IMR-90 (cell line): ENCODE measurements at regions not wholly inside any gene's neighbourhood (a gene's known extent, or its start where the extent isn't known, plus 50 kb on each side); places are given as distances from the start of the nearest gene placed in this dataset.
"Not testable (repeated sequence)": the region's sequence is repeated elsewhere in the genome, so short reads cannot be mapped to it uniquely, and the experiment has no call there.

Source experiments
- ATAC-seq: fragments of 200-7000 bp; cut with Tn5 transposase; 2 replicates; pipeline ENCODE4 v1.9.1; 2020; ENCODE audit warnings: low read depth, mild to moderate bottlenecking, moderate library complexity
- BruUV-seq: library from RNA; stranded (reverse); fragments of 400-500 nt; replicated peaks from 2 replicates; lab custom pipeline; 2021; lab: Mats Ljungman, UMichigan
- CTCF ChIA-PET: fragments of 300-600 bp; formaldehyde crosslinking; extraction: SDS; loops from one replicate; lab custom pipeline; 2021; ENCODE audit warnings: antibody characterized with exemption; lab: Yijun Ruan, JAX
- POLR2A ChIA-PET: fragments of 300-600 bp; sonication (Branson Sonifier 250); formaldehyde crosslinking; loops from one replicate; lab custom pipeline; 2022; ENCODE audit warnings: antibody characterized with exemption; ENCODE audit not compliant: unreplicated experiment; lab: Charles Lee
- DNase-seq: peaks from one replicate; pipeline ENCODE4 v3.0.0; 2013
- H2AFZ ChIP-seq: replicated peaks from 2 replicates; pipeline ENCODE3; 2013; ENCODE audit warnings: low read length, mild to moderate bottlenecking; ENCODE audit not compliant: poor library complexity
- H2AK5ac ChIP-seq: 2 replicates; pipeline ENCODE4 v1.6.1; 2013; ENCODE audit warnings: low read depth, low read length, inconsistent platforms
- H2AK9ac ChIP-seq: replicated peaks from 2 replicates; pipeline ENCODE3; 2013; ENCODE audit warnings: mild to moderate bottlenecking, low read depth, low read length, moderate library complexity; ENCODE audit not compliant: poor library complexity
- H2BK120ac ChIP-seq: 2 replicates; pipeline ENCODE4 v1.6.1; 2013; ENCODE audit warnings: low read depth, low read length, inconsistent platforms
- H2BK15ac ChIP-seq: 3 replicates; pipeline ENCODE4 v1.6.1; 2013; ENCODE audit warnings: low read depth, low read length, inconsistent platforms
- H2BK20ac ChIP-seq: 2 replicates; pipeline ENCODE4 v1.6.1; 2013; ENCODE audit warnings: low read depth, mild to moderate bottlenecking, inconsistent platforms, low read length, moderate library complexity
- H2BK5ac ChIP-seq: 2 replicates; pipeline ENCODE4 v1.6.1; 2013; ENCODE audit warnings: mild to moderate bottlenecking, low read depth, low read length, inconsistent platforms; ENCODE audit not compliant: poor library complexity, severe bottlenecking
- H3K14ac ChIP-seq: replicated peaks from 2 replicates; pipeline ENCODE4 v1.6.1; 2013; ENCODE audit warnings: low read depth, low read length, inconsistent platforms
- H3K18ac ChIP-seq: 2 replicates; pipeline ENCODE4 v1.6.1; 2013; ENCODE audit warnings: low read depth, low read length, control low read depth
- H3K23ac ChIP-seq: 2 replicates; pipeline ENCODE4 v1.6.1; 2013; ENCODE audit warnings: low read depth, low read length, inconsistent platforms
- H3K27ac ChIP-seq: 2 replicates; pipeline ENCODE4 v1.5.1; 2013; ENCODE audit warnings: mild to moderate bottlenecking, control low read depth, low read length; ENCODE audit not compliant: insufficient read depth
- H3K27me3 ChIP-seq: 2 replicates; pipeline ENCODE4 v1.6.1; 2013; ENCODE audit warnings: low read length; ENCODE audit not compliant: control insufficient read depth, insufficient read depth
- H3K36me3 ChIP-seq: 2 replicates; pipeline ENCODE4 v1.6.1; 2013; ENCODE audit warnings: low read length, mixed read lengths; ENCODE audit not compliant: control insufficient read depth, insufficient read depth
- H3K4ac ChIP-seq: 2 replicates; pipeline ENCODE4 v1.6.1; 2013; ENCODE audit warnings: low read depth, low read length, inconsistent platforms
- H3K4me1 ChIP-seq: 2 replicates; pipeline ENCODE4 v1.6.1; 2013; ENCODE audit warnings: low read length, mixed read lengths; ENCODE audit not compliant: control insufficient read depth, insufficient read depth
- H3K4me2 ChIP-seq: 2 replicates; pipeline ENCODE4 v1.6.1; 2013; ENCODE audit warnings: low read depth, mild to moderate bottlenecking, control low read depth, low read length, moderate library complexity
- H3K4me3 ChIP-seq: 2 replicates; pipeline ENCODE4 v1.5.1; 2013; ENCODE audit warnings: low read depth, mild to moderate bottlenecking, control low read depth, low read length, moderate library complexity; ENCODE audit not compliant: insufficient read depth
- H3K56ac ChIP-seq: 2 replicates; pipeline ENCODE4 v1.6.1; 2013; ENCODE audit warnings: low read length, inconsistent platforms; ENCODE audit not compliant: insufficient read depth; ENCODE audit errors: extremely low read depth
- H3K79me1 ChIP-seq, 2 experiments: 2 replicates each; pipeline ENCODE4 v1.6.1; 2013; ENCODE audit warnings: low read length in 2 of 2, inconsistent platforms in 1 of 2, low read depth in 1 of 2
- H3K9ac ChIP-seq: 2 replicates; pipeline ENCODE4 v1.6.1; 2013; ENCODE audit warnings: low read depth, low read length, control low read depth
- H3K9me1 ChIP-seq: 2 replicates; pipeline ENCODE4 v1.6.1; 2013; ENCODE audit warnings: low read length, inconsistent platforms; ENCODE audit not compliant: insufficient read depth
- H3K9me3 ChIP-seq: 2 replicates; pipeline ENCODE4 v1.6.1; 2013; ENCODE audit warnings: low read length; ENCODE audit not compliant: control insufficient read depth, insufficient read depth
- H4K20me1 ChIP-seq: 2 replicates; pipeline ENCODE4 v1.6.1; 2013; ENCODE audit warnings: low read length, inconsistent platforms; ENCODE audit not compliant: insufficient read depth
- H4K5ac ChIP-seq: 2 replicates; pipeline ENCODE4 v1.6.1; 2013; ENCODE audit warnings: mild to moderate bottlenecking, low read depth, low read length, control low read depth
- H4K8ac ChIP-seq, 2 experiments: 2 replicates each; pipeline ENCODE4 v1.6.1; 2013; ENCODE audit warnings: low read depth in 2 of 2, low read length in 2 of 2, control low read depth in 1 of 2, inconsistent platforms in 1 of 2
- H4K91ac ChIP-seq: 2 replicates; pipeline ENCODE4 v1.6.1; 2013; ENCODE audit warnings: low read depth, low read length, inconsistent platforms; ENCODE audit not compliant: insufficient read depth
- BHLHE40 ChIP-seq: fragments of 150-350 bp; IDR thresholded peaks from 2 replicates; pipeline ENCODE4 v1.6.1; 2016; ENCODE audit warnings: mild to moderate bottlenecking, low read depth, low read length
- CEBPB ChIP-seq: IDR thresholded peaks from 2 replicates; pipeline ENCODE4 v1.6.1; 2012; ENCODE audit warnings: low read depth, low read length, improper control_type of control experiment
- CTCF ChIP-seq: conservative IDR thresholded peaks from 2 replicates; pipeline ENCODE4 v1.5.1; 2012; ENCODE audit warnings: mild to moderate bottlenecking, low read depth, low read length, improper control_type of control experiment
- RCOR1 ChIP-seq: IDR thresholded peaks from 2 replicates; pipeline ENCODE4 v1.6.1; 2012; ENCODE audit warnings: mild to moderate bottlenecking, low read length, improper control_type of control experiment; ENCODE audit not compliant: insufficient replicate concordance
- RFX5 ChIP-seq: IDR thresholded peaks from 2 replicates; pipeline ENCODE4 v1.8.0; 2012; ENCODE audit warnings: low read depth, mild to moderate bottlenecking, low read length, moderate library complexity
- SMC3 ChIP-seq: fragments of 150-350 bp; IDR thresholded peaks from 2 replicates; pipeline ENCODE4 v1.6.1; 2016; ENCODE audit warnings: low read depth, mild to moderate bottlenecking, antibody characterized with exemption, low read length, moderate library complexity
- USF2 ChIP-seq: fragments of 150-350 bp; IDR thresholded peaks from 2 replicates; pipeline ENCODE4 v1.6.1; 2017; ENCODE audit warnings: mild to moderate bottlenecking, antibody characterized with exemption, low read length, low read depth
- WGBS, 2 experiments: methylation state at CpG; one replicate each; pipeline versions ENCODE4 v1.1.5 to v1.1.7; 2013; ENCODE audit warnings: missing lambda C conversion rate in 2 of 2; ENCODE audit not compliant: insufficient read length in 1 of 2; ENCODE audit errors: extremely low coverage in 2 of 2; 5-methylcytosine and 5-hydroxymethylcytosine counted together
- dilution Hi-C: fragments of 300-500 bp; cut with HindIII; formaldehyde crosslinking; loops from one replicate; pipeline ENCODE4 v1.14.3; 2018; ENCODE audit warnings: low sequenced_read_pairs; ENCODE audit not compliant: unreplicated experiment
- in situ Hi-C: fragments of 300-500 bp; cut with MboI; formaldehyde crosslinking; loops from 3 replicates; pipeline ENCODE4 v1.14.3; 2019; ENCODE audit warnings: low sequenced_read_pairs, inconsistent platforms, mixed read lengths
- intact Hi-C: fragments of 100-400 bp; cut with micrococcal nuclease; formaldehyde crosslinking; loops from 2 replicates; pipeline ENCODE4 v1.10.0; 2022

GRCh38 chr15:79644091-79644490 is 212.0 kb downstream of the MINAR1 start:
- no peaks in the 10 kb centered on the region for H3K27me3 ChIP-seq
- ChIA-PET CTCF (no interaction called here), POLR2A (no interaction called here)
- peak; percentile 85 for DNase-seq
- no peak overlapping the region for H3K23ac ChIP-seq
- no peak overlapping the region for H2AFZ ChIP-seq
- H2AK9ac ChIP-seq = no peak overlapping the region
- H2BK15ac ChIP-seq = no peak overlapping the region; the same call in 2 of the 3 replicates
- dilution Hi-C loops = no loop called here
- peaks cover 13% of the 10 kb centered on the region for H3K9me1 ChIP-seq
- no CpG with 5 or more reads among the region's 2 CpGs for WGBS, 2 experiments
- no peak overlapping the region for H3K9ac ChIP-seq
- no peak overlapping the region for H3K27ac ChIP-seq
- no peaks in the 10 kb centered on the region for H3K79me1 ChIP-seq
- H2AK5ac ChIP-seq = no peak overlapping the region
- H4K8ac ChIP-seq = no peak overlapping the region
- H2BK20ac ChIP-seq = no peak overlapping the region
- no peak overlapping the region for H3K56ac ChIP-seq
- ATAC-seq = peak; percentile 25; the same call in 1 of the 2 replicates
- intact Hi-C loops = no loop called here
- in situ Hi-C loops = loop anchor here (25.0 kb wide), 1 partner anchor 343 kb away; no protein-coding TSS in a partner anchor
- H2BK5ac ChIP-seq = no peak overlapping the region
- H3K4me1 ChIP-seq = peaks cover 6% of the 10 kb centered on the region
- H3K36me3 ChIP-seq = no peaks in the 10 kb centered on the region
- no peak overlapping the region for H3K4me2 ChIP-seq
- H4K20me1 ChIP-seq = no peaks in the 10 kb centered on the region
- BruUV-seq = no TSS peak
- H3K9me3 ChIP-seq = peaks cover 5% of the 10 kb centered on the region; the same call in 1 of the 2 replicates
- no peak overlapping the region for H4K91ac ChIP-seq
- H3K14ac ChIP-seq = no peak overlapping the region
- no peak overlapping the region for H3K4ac ChIP-seq
- H3K4me3 ChIP-seq = no peak overlapping the region
- H3K18ac ChIP-seq = no peak overlapping the region
- TF ChIP-seq RCOR1 (no peak), SMC3 (no peak), CTCF (no peak), CEBPB (no peak), RFX5 (no peak), USF2 (no peak), BHLHE40 (peak; percentile 99)
- no peak overlapping the region for H2BK120ac ChIP-seq
- H4K5ac ChIP-seq = no peak overlapping the region

- not testable (repeated sequence) for ATAC-seq, H3K9me1 ChIP-seq, H3K23ac ChIP-seq
These were observed 220.8 kb downstream of the MINAR1 start for GRCh38 chr15:79652972-79653371.

More at GRCh38 chr15:79652972-79653371, 220.8 kb downstream of the MINAR1 start:
- H3K79me1 ChIP-seq, BruUV-seq, in situ Hi-C loops, H3K36me3 ChIP-seq, H2AFZ ChIP-seq, H3K4me2 ChIP-seq, CTCF ChIA-PET, H3K18ac ChIP-seq, H2AK5ac ChIP-seq, H3K56ac ChIP-seq, H2BK15ac ChIP-seq, H3K27me3 ChIP-seq, intact Hi-C loops, H3K4me3 ChIP-seq, H2BK120ac ChIP-seq, H4K8ac ChIP-seq, H3K9ac ChIP-seq, H3K9me3 ChIP-seq, POLR2A ChIA-PET, H3K4ac ChIP-seq, H2BK5ac ChIP-seq, dilution Hi-C loops, H3K4me1 ChIP-seq, H3K14ac ChIP-seq, H2AK9ac ChIP-seq, H4K5ac ChIP-seq, H2BK20ac ChIP-seq, H4K91ac ChIP-seq, H3K27ac ChIP-seq, H4K20me1 ChIP-seq: not testable (repeated sequence)
- peak; percentile 35 for DNase-seq
